ENCODE measurements at regions not wholly inside any gene's neighbourhood (a gene's known extent, or its start where the extent isn't known, plus 50 kb on each side); places are given as distances from the start of the nearest gene placed in this dataset.

- intact Hi-C loops (cut with DNase I), result no loop called here
- 43% methylated on average over 8 of the region's 8 CpGs for WGBS
- DNase-seq (ENCODE audit: low spot score), result no peak
- TF ChIP-seq POLR2A (IDR thresholded peaks at IDR 0.05), result no peak
- no peak for TF ChIP-seq POLR2AphosphoS5 (IDR thresholded peaks at IDR 0.05)
- no peak for TF ChIP-seq CTCF (IDR thresholded peaks at IDR 0.05)
- Histone ChIP-seq H3K4me1 (replicated peaks) (no peaks in the 10 kb centered on the region), H3K9me3 (no peaks in the 10 kb centered on the region), H3K27me3 (replicated peaks; ENCODE audit: insufficient read depth) (no peaks in the 10 kb centered on the region), H3K4me3 (no peak overlapping the region), H3K27ac (no peak overlapping the region), H3K36me3 (no peaks in the 10 kb centered on the region)
These were observed 225.0 kb upstream of the ANKRD55 start for GRCh38 chr5:56457887-56458812.

- intact Hi-C loops (cut with DNase I), result no loop called here
- 96% methylated on average over 4 of the region's 4 CpGs for WGBS
- H3K27me3 ChIP-seq (replicated peaks; ENCODE audit: insufficient read depth), result no peaks in the 10 kb centered on the region
These were observed 222.9 kb upstream of the ANKRD55 start for GRCh38 chr5:56456002-56456401.

GRCh38 chr5:56455417-56455816 lies 222.3 kb upstream of the ANKRD55 start:
- Histone ChIP-seq H3K27me3 (replicated peaks; ENCODE audit: insufficient read depth) (no peaks in the 10 kb centered on the region), H3K9me3 (no peaks in the 10 kb centered on the region), H3K27ac (no peak overlapping the region), H3K36me3 (no peaks in the 10 kb centered on the region), H3K4me1 (replicated peaks) (no peaks in the 10 kb centered on the region), H3K4me3 (no peak overlapping the region)
- 98% methylated on average over 4 of the region's 4 CpGs for WGBS
- TF ChIP-seq CTCF (IDR thresholded peaks at IDR 0.05), result no peak
- DNase-seq (ENCODE audit: low spot score), result no peak
- intact Hi-C loops (cut with DNase I), result no loop called here

More at GRCh38 chr5:56456002-56456401, 222.9 kb upstream of the ANKRD55 start:
- no peaks in the 10 kb centered on the region for H3K36me3 ChIP-seq
- H3K9me3 ChIP-seq, result no peaks in the 10 kb centered on the region
- TF ChIP-seq POLR2AphosphoS5 (IDR thresholded peaks at IDR 0.05) (no peak), CTCF (IDR thresholded peaks at IDR 0.05) (no peak), POLR2A (IDR thresholded peaks at IDR 0.05) (no peak)
- H3K4me1 ChIP-seq (replicated peaks), result no peaks in the 10 kb centered on the region
- H3K4me3 ChIP-seq, result no peak overlapping the region
- no peak for DNase-seq (ENCODE audit: low spot score)
- no peak overlapping the region for H3K27ac ChIP-seq

- H3K4me1 ChIP-seq (replicated peaks), result no peaks in the 10 kb centered on the region
- no peak overlapping the region for H3K4me3 ChIP-seq
- 93% methylated on average over 15 of the region's 15 CpGs for WGBS
- H3K27me3 ChIP-seq (replicated peaks; ENCODE audit: insufficient read depth), result no peaks in the 10 kb centered on the region
- DNase-seq (ENCODE audit: low spot score), result no peak
- intact Hi-C loops (cut with DNase I), result no loop called here
- H3K9me3 ChIP-seq, result no peaks in the 10 kb centered on the region
- TF ChIP-seq POLR2A (IDR thresholded peaks at IDR 0.05) (no peak), POLR2AphosphoS5 (IDR thresholded peaks at IDR 0.05) (no peak), CTCF (IDR thresholded peaks at IDR 0.05) (no peak)
- H3K27ac ChIP-seq, result no peak overlapping the region
- no peaks in the 10 kb centered on the region for H3K36me3 ChIP-seq
These were observed 221.2 kb upstream of the ANKRD55 start for GRCh38 chr5:56454219-56454862.

Measured in prostate gland (tissue), 2 donors.